Osteoblast (primary cell): ENCODE measurements at regions not wholly inside any gene's neighbourhood (a gene's known extent, or its start where the extent isn't known, plus 50 kb on each side); places are given as distances from the start of the nearest gene placed in this dataset.

Experiments
- DNase-seq: peaks from one replicate; pipeline ENCODE4 v3.0.0; 2011; ENCODE audit warnings: low spot score, mixed read lengths; ENCODE audit not compliant: insufficient read length; ENCODE audit errors: missing footprints
- H2AFZ ChIP-seq: 2 replicates; pipeline ENCODE4 v1.6.0; 2011; ENCODE audit warnings: mild to moderate bottlenecking, low read length
- H3K27ac ChIP-seq: 2 replicates; pipeline ENCODE4 v1.5.1; 2011; ENCODE audit warnings: mild to moderate bottlenecking, low read depth, low read length, moderate library complexity
- H3K27me3 ChIP-seq: 2 replicates; pipeline ENCODE4 v1.6.0; 2012; ENCODE audit warnings: mild to moderate bottlenecking, control low read depth, inconsistent platforms, low read length, moderate library complexity; ENCODE audit not compliant: insufficient read depth
- H3K36me3 ChIP-seq: 2 replicates; pipeline ENCODE4 v1.5.1; 2011; ENCODE audit warnings: mild to moderate bottlenecking, low read length, control low read depth, moderate library complexity; ENCODE audit not compliant: insufficient read depth
- H3K4me1 ChIP-seq: 2 replicates; pipeline ENCODE4 v1.5.1; 2011; ENCODE audit warnings: mild to moderate bottlenecking, low read length, control low read depth, moderate library complexity; ENCODE audit not compliant: insufficient read depth
- H3K4me2 ChIP-seq: 2 replicates; pipeline ENCODE4 v1.6.0; 2011; ENCODE audit warnings: mild to moderate bottlenecking, low read length; ENCODE audit not compliant: insufficient read depth
- H3K4me3 ChIP-seq: fragments of 200-600 bp; sonication (generic); 3 replicates; pipeline ENCODE4 v1.5.1; 2012; ENCODE audit warnings: mild to moderate bottlenecking, low read length, inconsistent platforms; ENCODE audit not compliant: insufficient read depth
- H3K79me2 ChIP-seq: 2 replicates; pipeline ENCODE4 v1.6.0; 2012; ENCODE audit warnings: mild to moderate bottlenecking, low read length, control low read depth, inconsistent platforms; ENCODE audit not compliant: insufficient read depth
- H3K9me3 ChIP-seq: 2 replicates; pipeline ENCODE4 v1.5.1; 2011; ENCODE audit warnings: low read depth, low read length, control low read depth
- H4K20me1 ChIP-seq: 2 replicates; pipeline ENCODE4 v1.6.0; 2012; ENCODE audit warnings: mild to moderate bottlenecking, low read length, control low read depth; ENCODE audit not compliant: insufficient read depth
- TF ChIP-seq, protein P1 (sequence below): IDR thresholded peaks from 2 replicates; pipeline ENCODE4 v1.5.1; 2011; ENCODE audit warnings: mild to moderate bottlenecking, low read depth, low read length, moderate library complexity; ENCODE audit errors: extremely low read depth

DNA sequence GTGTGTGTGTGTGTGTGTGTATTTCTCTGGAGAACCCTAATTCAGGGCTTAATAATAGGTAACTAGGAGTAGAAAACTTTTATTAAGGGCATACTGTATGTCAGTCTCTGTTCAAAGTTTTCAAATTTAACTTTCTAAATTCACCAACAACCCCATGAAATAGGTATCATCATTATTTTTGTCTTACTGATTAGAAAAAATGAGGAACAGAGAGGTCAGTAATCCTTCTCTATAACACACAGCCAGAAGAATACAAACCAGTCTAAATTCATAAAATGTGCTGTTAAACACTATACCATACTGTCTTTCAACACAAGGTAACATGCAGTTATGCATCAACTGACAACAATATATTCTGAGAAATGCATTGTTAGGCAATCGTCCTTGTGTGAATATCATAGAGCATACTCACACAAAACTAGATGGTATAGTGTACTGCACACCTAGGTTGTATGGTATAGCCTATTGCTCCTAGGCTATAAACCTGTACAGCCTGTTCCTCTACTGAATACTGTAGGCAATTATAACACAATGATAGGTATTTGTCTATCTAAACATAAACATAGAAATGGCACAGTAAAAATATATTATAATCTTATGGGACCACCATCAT, 143.1 kb downstream of the PTH2R start:
- TF ChIP-seq, protein P1, sequence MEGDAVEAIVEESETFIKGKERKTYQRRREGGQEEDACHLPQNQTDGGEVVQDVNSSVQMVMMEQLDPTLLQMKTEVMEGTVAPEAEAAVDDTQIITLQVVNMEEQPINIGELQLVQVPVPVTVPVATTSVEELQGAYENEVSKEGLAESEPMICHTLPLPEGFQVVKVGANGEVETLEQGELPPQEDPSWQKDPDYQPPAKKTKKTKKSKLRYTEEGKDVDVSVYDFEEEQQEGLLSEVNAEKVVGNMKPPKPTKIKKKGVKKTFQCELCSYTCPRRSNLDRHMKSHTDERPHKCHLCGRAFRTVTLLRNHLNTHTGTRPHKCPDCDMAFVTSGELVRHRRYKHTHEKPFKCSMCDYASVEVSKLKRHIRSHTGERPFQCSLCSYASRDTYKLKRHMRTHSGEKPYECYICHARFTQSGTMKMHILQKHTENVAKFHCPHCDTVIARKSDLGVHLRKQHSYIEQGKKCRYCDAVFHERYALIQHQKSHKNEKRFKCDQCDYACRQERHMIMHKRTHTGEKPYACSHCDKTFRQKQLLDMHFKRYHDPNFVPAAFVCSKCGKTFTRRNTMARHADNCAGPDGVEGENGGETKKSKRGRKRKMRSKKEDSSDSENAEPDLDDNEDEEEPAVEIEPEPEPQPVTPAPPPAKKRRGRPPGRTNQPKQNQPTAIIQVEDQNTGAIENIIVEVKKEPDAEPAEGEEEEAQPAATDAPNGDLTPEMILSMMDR = no peak

DNA sequence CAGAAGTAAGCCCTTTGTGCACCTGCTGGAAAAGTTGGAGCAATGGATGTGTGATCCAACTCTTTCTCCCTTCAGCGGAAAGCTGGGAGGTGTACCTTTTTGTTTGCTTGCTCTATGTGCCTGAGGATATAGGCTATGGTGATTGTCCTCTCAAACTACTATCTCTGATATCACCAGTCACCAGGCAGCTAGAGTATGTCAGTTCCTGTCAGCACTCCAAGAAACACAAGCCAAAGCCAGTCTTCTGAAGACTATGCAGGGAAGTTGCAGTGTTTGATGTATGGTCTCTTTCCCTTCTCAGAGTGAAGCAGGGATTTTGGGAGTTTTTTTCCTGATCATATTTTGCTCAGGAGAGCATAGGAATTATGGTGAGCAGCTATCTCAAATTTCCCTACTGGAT, 146.4 kb downstream of the PTH2R start:
- Histone ChIP-seq H3K4me2 (no peak overlapping the region), H3K9me3 (peaks cover 4% of the 10 kb centered on the region), H3K27ac (no peak overlapping the region), H3K27me3 (no peaks in the 10 kb centered on the region), H3K79me2 (no peaks in the 10 kb centered on the region), H3K4me3 (no peak overlapping the region), H2AFZ (no peak overlapping the region), H3K36me3 (no peaks in the 10 kb centered on the region), H4K20me1 (no peaks in the 10 kb centered on the region), H3K4me1 (no peaks in the 10 kb centered on the region)
- TF ChIP-seq, protein P1 = no peak
- DNase-seq = no peak

More for the DNA sequence above, 143.1 kb downstream of the PTH2R start:
- Histone ChIP-seq H3K79me2 (no peaks in the 10 kb centered on the region), H3K27ac (no peak overlapping the region), H3K4me2 (no peak overlapping the region), H4K20me1 (no peaks in the 10 kb centered on the region), H3K4me1 (no peaks in the 10 kb centered on the region), H3K9me3 (no peaks in the 10 kb centered on the region), H3K4me3 (no peak overlapping the region), H2AFZ (no peak overlapping the region), H3K27me3 (no peaks in the 10 kb centered on the region), H3K36me3 (no peaks in the 10 kb centered on the region)
- no peak for DNase-seq

DNA sequence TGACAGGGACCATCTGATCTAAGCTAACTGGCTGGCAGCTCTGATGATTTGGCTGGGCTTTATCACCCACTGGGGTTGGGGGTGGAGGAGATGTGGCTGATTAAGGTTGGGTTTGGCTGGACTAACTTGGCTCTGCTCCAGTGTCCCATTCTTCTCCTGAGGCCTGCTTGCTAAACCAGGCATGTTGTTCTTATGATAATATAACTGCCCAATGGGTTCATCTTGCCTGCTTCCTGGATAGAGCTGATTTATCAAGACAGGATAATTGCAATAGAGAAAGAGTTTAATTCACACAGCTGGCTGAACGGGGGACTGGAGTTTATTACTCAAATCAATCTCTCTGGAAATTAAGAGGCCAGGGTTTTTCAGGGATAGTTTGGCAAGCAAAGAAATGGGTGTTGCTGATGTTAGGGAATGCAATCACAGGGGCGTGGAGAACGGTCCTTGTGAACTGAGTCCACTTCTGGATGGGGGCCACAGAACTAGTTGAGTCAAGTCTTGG, 150.4 kb downstream of the PTH2R start:
- peaks cover 4% of the 10 kb centered on the region for H3K9me3 ChIP-seq
- no peak for DNase-seq
- no peak overlapping the region for H2AFZ ChIP-seq
- H4K20me1 ChIP-seq = no peaks in the 10 kb centered on the region
- H3K27me3 ChIP-seq = no peaks in the 10 kb centered on the region
- H3K4me2 ChIP-seq = no peak overlapping the region
- TF ChIP-seq, protein P1 = no peak
- no peaks in the 10 kb centered on the region for H3K36me3 ChIP-seq
- no peaks in the 10 kb centered on the region for H3K79me2 ChIP-seq
- H3K4me3 ChIP-seq = no peak overlapping the region
- H3K27ac ChIP-seq = no peak overlapping the region
- H3K4me1 ChIP-seq = no peaks in the 10 kb centered on the region

DNA sequence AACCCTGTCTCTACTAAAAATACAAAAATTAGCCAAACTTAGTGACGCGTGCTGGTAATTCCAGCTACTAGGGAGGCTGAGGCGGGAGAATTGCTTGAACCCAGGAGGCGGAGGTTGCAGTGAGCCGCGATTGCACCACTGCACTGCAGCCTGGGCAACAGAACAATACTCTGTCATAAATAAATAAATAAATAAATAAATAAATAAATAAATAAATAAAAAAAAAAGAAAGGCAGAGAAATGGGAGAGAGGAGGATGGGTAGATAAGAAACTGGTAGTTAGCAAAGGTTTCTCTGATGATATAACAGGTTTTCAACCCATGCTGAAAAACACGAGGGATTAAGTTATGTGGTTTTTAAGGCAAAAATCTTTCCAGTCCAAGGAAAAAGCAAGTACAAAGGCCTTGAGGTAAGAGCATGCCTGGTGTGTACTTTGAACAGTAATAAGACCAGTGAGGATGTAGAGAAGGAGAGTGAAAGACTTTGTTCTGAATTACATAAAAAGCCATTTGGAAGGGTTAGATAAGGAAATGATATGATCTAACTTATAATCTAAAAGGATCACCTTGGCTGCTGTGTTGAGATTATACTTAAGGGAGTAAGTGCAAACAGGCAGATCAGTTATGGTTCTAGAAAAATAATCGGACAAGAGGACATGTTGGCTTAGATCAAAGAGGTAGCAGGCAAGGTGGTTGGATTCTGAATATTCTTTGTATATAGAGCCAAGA, 159.3 kb downstream of the PTH2R start:
- H3K4me1 ChIP-seq = no peaks in the 10 kb centered on the region
- H3K27me3 ChIP-seq = no peaks in the 10 kb centered on the region
- H3K27ac ChIP-seq = no peak overlapping the region
- H3K4me3 ChIP-seq = no peak overlapping the region
- TF ChIP-seq, protein P1 = no peak
- no peaks in the 10 kb centered on the region for H3K79me2 ChIP-seq
- no peak overlapping the region for H3K4me2 ChIP-seq
- no peaks in the 10 kb centered on the region for H4K20me1 ChIP-seq
- DNase-seq = no peak
- no peaks in the 10 kb centered on the region for H3K36me3 ChIP-seq
- no peak overlapping the region for H2AFZ ChIP-seq
- no peaks in the 10 kb centered on the region for H3K9me3 ChIP-seq
